GM21423 (cell line): ENCODE measurements at regions not wholly inside any gene's neighbourhood (a gene's known extent, or its start where the extent isn't known, plus 50 kb on each side); places are given as distances from the start of the nearest gene placed in this dataset.

Source experiments
- ATAC-seq: cut with Tn5 transposase; IDR thresholded peaks from one replicate; pipeline ENCODE4 v1.9.1; 2021; ENCODE audit warnings: mild to moderate bottlenecking, moderate library complexity; ENCODE audit not compliant: unreplicated experiment

GRCh38 chr17:33750943-33751701, 458.0 kb upstream of the ASIC2 start:
- no peak for ATAC-seq

GRCh38 chr17:33751702-33752065, 458.6 kb upstream of the ASIC2 start:
- no peak for ATAC-seq

DNA sequence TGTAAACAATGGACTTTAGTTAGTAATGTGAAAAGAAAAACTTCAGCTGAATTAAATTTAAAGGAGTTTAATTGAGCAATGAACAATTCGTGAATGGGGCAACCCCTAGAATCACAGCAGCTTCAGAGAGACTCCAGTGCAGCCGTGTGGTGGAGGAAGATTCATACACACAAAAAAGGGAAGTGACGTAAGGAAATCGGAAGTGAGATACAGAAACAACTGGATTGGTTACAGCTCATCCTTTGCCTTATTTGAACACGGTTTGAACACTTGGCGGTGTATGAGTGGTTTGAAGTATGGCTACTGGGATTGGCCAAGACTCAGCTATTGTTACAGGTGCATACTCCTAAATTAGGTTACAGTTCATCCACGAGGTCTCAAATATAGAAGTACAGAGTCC, 460.4 kb upstream of the ASIC2 start:
- ATAC-seq = no peak

GRCh38 chr17:33756021-33756420, 462.9 kb upstream of the ASIC2 start:
- ATAC-seq = no peak

GRCh38 chr17:33765871-33766270, 472.8 kb upstream of the ASIC2 start:
- ATAC-seq = no peak

GRCh38 chr17:33766721-33767120, 473.6 kb upstream of the ASIC2 start:
- no peak for ATAC-seq

DNA sequence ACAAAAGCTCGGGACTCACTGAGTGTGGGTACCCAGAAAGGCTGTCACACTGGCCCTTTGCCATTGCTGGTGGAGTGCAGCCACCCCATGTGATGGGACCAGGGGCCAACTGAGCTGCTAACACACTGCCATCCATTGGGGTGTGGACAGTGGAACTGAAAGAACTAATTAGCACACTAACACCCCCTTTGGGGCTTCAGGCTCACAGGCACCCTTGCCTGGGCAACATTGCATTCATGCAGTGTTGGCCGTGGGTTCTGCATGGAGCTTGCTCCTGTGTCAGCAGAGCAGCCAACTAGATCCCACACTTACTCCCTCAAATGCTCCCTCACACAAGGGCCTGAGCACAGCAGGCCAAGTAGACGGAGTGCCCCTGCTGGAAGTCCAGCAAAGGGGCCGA, 476.0 kb upstream of the ASIC2 start:
- ATAC-seq = no peak

GRCh38 chr17:33776304-33776703, 478.8 kb upstream of the CCL2 start:
- no peak for ATAC-seq

DNA sequence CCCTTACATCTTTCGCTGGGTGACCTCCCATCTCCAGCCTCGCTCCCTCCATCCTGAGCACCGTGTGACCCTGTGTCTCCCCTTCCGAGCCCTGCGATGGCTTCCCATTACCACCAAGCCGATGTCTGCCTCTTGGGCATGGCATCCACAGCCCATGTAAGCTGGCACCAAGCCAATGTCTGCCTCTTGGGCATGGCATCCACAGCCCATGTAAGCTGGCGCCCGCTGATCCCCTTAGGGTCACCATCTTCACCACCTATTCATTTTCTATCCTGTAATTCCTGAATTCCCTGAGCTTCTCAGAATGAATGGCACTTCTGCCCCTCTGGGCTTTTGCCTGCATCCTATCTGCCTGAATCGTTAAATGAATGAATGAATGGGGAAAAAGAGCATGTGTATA, 478.2 kb upstream of the CCL2 start:
- no peak for ATAC-seq

DNA sequence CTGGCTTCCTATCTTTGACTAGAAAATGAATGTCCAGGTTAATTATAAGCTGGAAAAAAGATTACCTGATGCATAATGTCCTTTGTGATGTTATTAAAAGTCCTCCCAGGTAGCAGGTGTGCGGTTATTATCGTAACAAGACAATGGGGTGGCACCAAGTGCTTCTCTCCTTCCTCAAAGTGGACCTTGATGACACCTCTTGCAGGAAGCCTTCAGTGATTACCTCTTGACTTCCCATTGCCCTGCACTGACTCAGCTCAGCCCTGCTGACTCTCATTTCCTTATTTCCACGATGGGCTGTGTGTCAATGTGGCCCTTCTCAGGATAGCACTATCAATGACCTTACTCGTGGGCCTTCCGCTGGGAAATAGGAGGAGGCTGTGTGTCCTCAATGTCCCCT, 477.4 kb upstream of the CCL2 start:
- no peak for ATAC-seq

DNA sequence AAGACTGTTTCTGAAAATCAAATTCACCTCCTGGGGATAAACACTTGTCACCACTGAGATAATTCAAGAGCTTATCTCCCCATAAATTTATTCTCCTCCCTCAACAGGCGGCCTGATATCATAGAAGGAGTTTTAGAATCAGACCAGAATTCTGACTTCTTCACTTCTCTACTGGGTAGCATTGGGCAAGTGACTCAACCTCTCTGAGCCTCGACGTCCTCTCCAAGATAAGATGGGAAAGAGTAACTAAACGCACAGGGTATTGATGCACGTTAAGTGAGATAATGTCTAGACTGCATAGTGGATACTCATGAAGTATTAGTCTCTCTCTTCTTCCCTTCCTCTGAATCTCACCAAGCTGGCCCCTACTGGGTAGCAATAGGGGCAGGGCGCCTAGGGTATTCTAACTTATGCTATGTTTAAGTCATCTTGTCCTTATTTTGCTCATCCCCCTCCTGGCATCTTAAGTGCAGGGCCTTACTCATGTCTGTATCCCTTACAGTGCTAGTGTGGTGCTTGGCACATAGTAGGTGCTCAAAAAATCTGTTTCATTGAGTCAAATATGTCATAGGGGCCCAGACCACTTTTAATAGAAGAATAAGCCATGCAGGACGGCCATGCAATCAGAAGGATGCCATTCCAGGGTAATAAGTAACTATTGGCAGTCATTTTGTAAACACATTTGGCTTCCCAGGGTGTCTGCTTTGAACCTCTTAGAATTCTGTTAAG, 476.4 kb upstream of the CCL2 start:
- no peak for ATAC-seq

GRCh38 chr17:33779234-33779591, 475.9 kb upstream of the CCL2 start:
- ATAC-seq = no peak

GRCh38 chr17:33785281-33785680, 469.8 kb upstream of the CCL2 start:
- ATAC-seq = no peak

- no peak for ATAC-seq
These were observed 468.6 kb upstream of the CCL2 start for GRCh38 chr17:33786478-33786877.

GRCh38 chr17:33789658-33790057, 465.4 kb upstream of the CCL2 start:
- ATAC-seq = no peak

- no peak for ATAC-seq
These were observed 457.9 kb upstream of the CCL2 start for GRCh38 chr17:33797181-33797580.

GRCh38 chr17:33798308-33798707, 456.8 kb upstream of the CCL2 start:
- ATAC-seq = no peak

DNA sequence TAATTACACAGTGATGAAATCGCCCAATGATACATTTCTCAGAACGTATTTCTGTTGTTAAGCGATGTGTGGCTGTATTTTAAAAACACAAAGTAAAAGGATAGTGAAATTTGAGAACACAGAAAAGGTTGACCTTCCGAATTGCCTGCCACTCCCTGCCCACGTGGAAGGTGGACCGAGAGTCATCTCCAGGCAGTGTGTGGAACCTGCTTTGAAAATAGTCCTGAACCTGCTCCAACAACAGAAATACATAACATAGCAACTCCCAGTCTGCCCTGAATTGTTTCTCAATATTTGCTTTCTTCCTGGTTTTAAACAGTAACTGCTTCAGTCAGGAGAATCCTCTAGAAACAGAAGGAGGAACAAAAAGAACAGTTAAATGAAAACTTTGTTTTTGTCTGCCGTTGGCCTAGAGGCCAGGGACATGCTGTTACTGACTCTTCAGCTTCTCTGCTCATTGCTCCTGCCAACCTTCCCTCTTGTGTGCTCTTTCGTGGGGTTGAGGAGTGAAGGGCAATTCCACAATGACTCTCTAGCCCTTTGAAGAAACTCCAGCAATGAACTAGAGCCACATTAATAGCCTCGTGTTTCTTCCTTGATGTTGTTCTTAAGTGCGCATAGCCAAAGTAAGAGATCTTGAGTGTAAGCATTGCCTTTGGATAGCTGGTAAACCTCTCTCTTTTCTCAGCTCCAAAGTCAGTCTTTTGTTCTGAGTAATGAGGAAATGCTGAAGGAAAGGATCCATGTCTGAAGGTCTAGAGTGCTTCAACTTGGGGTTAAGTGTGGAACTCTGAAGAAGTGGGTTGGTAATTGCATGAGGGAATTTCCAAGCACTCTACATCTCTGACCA, 452.5 kb upstream of the CCL2 start:
- ATAC-seq = no peak

DNA sequence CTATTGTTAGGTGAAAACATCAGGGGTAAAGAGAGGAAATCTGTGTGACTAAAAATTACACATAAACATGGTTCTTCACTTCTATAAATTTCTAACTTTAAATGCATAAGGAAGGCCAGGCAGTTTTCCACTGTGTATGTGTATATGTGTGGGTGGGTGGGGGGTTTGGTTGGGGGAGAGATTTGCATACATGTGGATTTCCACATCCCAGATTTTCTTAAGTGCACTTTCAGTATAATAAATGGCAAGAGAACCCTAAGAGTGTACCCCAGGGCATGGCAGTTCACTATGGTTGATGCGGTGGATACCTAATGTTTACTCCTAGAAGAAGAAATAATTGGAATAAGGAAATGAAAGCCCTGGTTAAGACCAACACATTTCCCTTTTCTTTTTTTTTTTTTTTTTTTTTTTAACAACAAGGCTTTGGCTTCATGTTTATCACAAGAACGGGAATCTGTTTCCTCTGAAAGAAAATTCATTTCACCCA, 451.8 kb upstream of the CCL2 start:
- no peak for ATAC-seq

DNA sequence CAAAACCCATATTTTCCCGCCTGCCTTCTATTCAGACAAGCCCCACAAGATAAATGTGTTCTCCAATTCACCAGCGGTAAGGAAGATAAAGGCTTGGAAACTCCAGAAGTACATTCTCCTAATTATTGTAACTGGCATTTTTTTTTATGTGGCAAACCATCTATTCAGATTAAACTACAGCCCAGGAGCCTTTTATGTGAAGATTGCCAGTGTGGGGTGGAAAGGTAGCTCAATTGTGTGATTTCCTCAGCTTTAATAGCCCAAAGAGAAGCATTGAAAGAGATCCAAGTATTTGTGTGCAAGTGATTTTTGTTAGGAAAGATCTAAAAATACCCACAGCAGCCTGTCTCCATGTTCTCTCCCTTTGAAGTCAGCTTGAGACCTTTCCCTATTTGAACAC, 451.4 kb upstream of the CCL2 start:
- ATAC-seq = no peak

GRCh38 chr17:33804401-33804800, 450.7 kb upstream of the CCL2 start:
- no peak for ATAC-seq

DNA sequence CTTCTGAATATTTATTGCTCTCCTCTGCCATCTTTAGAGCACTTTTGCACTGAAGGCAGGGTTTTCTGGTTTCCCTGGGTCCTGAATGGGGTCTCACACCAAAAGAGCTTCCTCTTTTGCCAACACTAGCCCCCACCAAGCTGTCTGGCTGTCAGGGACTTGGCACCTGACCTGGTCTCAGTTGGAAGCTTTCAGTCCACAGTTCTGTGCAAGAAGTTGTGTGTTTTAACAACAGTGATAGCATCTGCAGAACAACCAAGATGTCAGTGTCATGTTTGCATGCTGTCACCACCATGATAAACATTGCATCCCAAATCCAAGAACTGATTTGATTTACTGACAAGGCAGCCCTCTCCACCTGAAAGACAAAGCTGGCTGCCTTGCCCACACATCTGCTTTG, 448.5 kb upstream of the CCL2 start:
- no peak for ATAC-seq
